ENCODE measurements at regions not wholly inside any gene's neighbourhood (a gene's known extent, or its start where the extent isn't known, plus 50 kb on each side); places are given as distances from the start of the nearest gene placed in this dataset.
A peak's percentile ranks its signal among the peaks of the same experiment; 100 is the strongest.

GRCh38 chr2:125698280-125698679 is 957.7 kb upstream of the GYPC start:
- Histone ChIP-seq H3K4me3 (no peak overlapping the region), H3K27me3 (no peaks in the 10 kb centered on the region), H3K4me1 (no peaks in the 10 kb centered on the region), H3K9me3 (no peaks in the 10 kb centered on the region), H3K27ac (no peak overlapping the region), H3K36me3 (no peaks in the 10 kb centered on the region)
- no peak for DNase-seq
- TF ChIP-seq POLR2AphosphoS5 (IDR thresholded peaks at IDR 0.05) (no peak), CTCF (IDR thresholded peaks at IDR 0.05) (no peak), EP300 (IDR thresholded peaks at IDR 0.05) (no peak), POLR2A (IDR thresholded peaks at IDR 0.05) (no peak)
- 21 to 52% (median 36%) methylated on average over 1 of the region's 1 CpG for WGBS, 5 donors
- intact Hi-C loops (cut with DNase I; ENCODE audit: low total_unique reads): no loop called here

- H3K4me3 ChIP-seq: no peak overlapping the region
- DNase-seq: no peak
- no peak overlapping the region for H3K27ac ChIP-seq
- no peaks in the 10 kb centered on the region for H3K9me3 ChIP-seq
- WGBS, 5 donors: 71 to 92% (median 90%) methylated on average over 2 of the region's 2 CpGs
- no peaks in the 10 kb centered on the region for H3K36me3 ChIP-seq
- intact Hi-C loops (cut with DNase I; ENCODE audit: low total_unique reads): no loop called here
- no peaks in the 10 kb centered on the region for H3K27me3 ChIP-seq
- TF ChIP-seq POLR2AphosphoS5 (IDR thresholded peaks at IDR 0.05) (no peak), EP300 (IDR thresholded peaks at IDR 0.05) (no peak), CTCF (IDR thresholded peaks at IDR 0.05) (no peak), POLR2A (IDR thresholded peaks at IDR 0.05) (no peak)
- no peaks in the 10 kb centered on the region for H3K4me1 ChIP-seq
These were observed 954.9 kb upstream of the GYPC start for GRCh38 chr2:125701070-125701469.

- Histone ChIP-seq H3K27me3 (no peaks in the 10 kb centered on the region), H3K4me1 (no peaks in the 10 kb centered on the region), H3K36me3 (no peaks in the 10 kb centered on the region), H3K9me3 (no peaks in the 10 kb centered on the region), H3K27ac (no peak overlapping the region), H3K4me3 (no peak overlapping the region)
- no peak for DNase-seq
- WGBS, 5 donors: 50 to 79% (median 65%) methylated on average over 1 of the region's 1 CpG
- TF ChIP-seq CTCF (IDR thresholded peaks at IDR 0.05) (no peak), POLR2A (IDR thresholded peaks at IDR 0.05) (no peak), POLR2AphosphoS5 (IDR thresholded peaks at IDR 0.05) (no peak), EP300 (IDR thresholded peaks at IDR 0.05) (no peak)
- intact Hi-C loops (cut with DNase I; ENCODE audit: low total_unique reads): no loop called here
These were observed 948.3 kb upstream of the GYPC start for GRCh38 chr2:125707611-125708010.

GRCh38 chr2:125710561-125710960 is 945.4 kb upstream of the GYPC start:
- Histone ChIP-seq H3K27me3 (no peaks in the 10 kb centered on the region), H3K9me3 (no peaks in the 10 kb centered on the region), H3K27ac (no peak overlapping the region), H3K4me3 (no peak overlapping the region), H3K4me1 (no peaks in the 10 kb centered on the region), H3K36me3 (no peaks in the 10 kb centered on the region)
- TF ChIP-seq POLR2A (IDR thresholded peaks at IDR 0.05) (no peak), CTCF (IDR thresholded peaks at IDR 0.05) (no peak), EP300 (IDR thresholded peaks at IDR 0.05) (no peak), POLR2AphosphoS5 (IDR thresholded peaks at IDR 0.05) (no peak)
- intact Hi-C loops (cut with DNase I; ENCODE audit: low total_unique reads): no loop called here
- WGBS, 5 donors: 21 to 38% (median 25%) methylated on average over 6 of the region's 6 CpGs
- DNase-seq: peak in 1 of 2 donors; percentile 8

Data from stomach (tissue), 8 donors.